ENCODE measurements at regions not wholly inside any gene's neighbourhood (a gene's known extent, or its start where the extent isn't known, plus 50 kb on each side); places are given as distances from the start of the nearest gene placed in this dataset.

- TF ChIP-seq POLR2A (IDR thresholded peaks at IDR 0.05; ENCODE audit: low read depth, low read length) = no peak
- FAIRE-seq = no peak
- DNase-seq (ENCODE audit: insufficient read length, low spot score) = no peak
Observed at GRCh38 chr3:111418391-111418790, 123.6 kb upstream of the CD96 start.

- FAIRE-seq (no peak), DNase-seq (ENCODE audit: insufficient read length, low spot score) (no peak)
- TF ChIP-seq POLR2A (IDR thresholded peaks at IDR 0.05; ENCODE audit: low read depth, low read length) = no peak
Observed at GRCh38 chr3:111428301-111428700, 113.7 kb upstream of the CD96 start.

DNA sequence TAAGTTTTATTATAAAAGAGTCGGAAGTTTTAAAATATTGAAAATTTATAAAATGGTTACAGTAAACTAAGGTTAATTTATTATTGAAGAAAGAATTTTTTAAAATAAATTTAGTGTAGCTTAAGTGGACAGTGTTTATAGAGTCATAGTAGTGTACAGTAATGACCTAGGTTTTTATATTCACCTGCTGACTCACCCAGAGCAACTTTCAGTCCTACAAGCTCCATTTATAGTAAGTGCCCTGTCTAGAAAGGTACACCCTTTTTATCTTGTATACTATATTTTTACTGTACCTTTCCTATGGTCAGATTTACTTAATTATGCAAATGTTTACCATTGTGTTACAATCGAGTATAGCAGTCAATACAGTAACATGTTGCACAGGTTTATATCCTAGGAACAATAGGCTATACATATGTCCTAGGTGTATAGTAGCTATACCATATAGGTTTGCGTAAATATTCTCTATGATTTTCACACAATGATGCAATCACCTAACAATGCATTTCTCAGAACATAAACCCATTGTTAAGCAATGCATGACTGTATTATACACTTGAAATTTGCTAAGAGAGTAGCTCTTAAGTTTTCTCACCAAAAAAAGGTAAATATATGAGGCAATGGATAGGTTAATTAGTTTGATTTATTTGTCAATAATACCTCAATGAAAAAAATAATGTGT, 106.9 kb upstream of the CD96 start:
- TF ChIP-seq POLR2A (IDR thresholded peaks at IDR 0.05; ENCODE audit: low read depth, low read length) = no peak
- no peak for DNase-seq (ENCODE audit: insufficient read length, low spot score)
- FAIRE-seq = no peak

DNA sequence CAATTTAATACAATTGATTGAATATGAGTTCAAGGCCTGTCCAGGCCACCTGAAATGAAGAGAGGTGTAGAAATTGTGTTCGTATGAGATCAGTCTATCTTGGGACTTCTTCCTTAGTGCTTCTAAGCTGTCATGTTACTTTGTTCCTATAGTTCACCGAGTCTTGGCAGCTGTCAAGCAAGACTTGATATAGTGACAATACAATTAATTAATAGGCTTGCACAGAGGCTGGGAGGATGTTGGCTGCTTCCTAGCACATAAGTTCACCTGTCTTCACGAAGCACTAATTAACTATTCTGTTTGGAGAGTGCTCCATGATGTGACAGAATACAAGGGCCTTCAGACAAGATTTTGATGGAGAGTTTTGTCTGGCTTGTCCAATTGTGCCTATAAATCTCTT, 103.7 kb upstream of the CD96 start:
- FAIRE-seq = no peak
- no peak for TF ChIP-seq POLR2A (IDR thresholded peaks at IDR 0.05; ENCODE audit: low read depth, low read length)
- DNase-seq (ENCODE audit: insufficient read length, low spot score) = no peak

- DNase-seq (ENCODE audit: insufficient read length, low spot score) (no peak), FAIRE-seq (no peak)
- no peak for TF ChIP-seq POLR2A (IDR thresholded peaks at IDR 0.05; ENCODE audit: low read depth, low read length)
Observed at GRCh38 chr3:111454551-111454950, 87.4 kb upstream of the CD96 start.

DNA sequence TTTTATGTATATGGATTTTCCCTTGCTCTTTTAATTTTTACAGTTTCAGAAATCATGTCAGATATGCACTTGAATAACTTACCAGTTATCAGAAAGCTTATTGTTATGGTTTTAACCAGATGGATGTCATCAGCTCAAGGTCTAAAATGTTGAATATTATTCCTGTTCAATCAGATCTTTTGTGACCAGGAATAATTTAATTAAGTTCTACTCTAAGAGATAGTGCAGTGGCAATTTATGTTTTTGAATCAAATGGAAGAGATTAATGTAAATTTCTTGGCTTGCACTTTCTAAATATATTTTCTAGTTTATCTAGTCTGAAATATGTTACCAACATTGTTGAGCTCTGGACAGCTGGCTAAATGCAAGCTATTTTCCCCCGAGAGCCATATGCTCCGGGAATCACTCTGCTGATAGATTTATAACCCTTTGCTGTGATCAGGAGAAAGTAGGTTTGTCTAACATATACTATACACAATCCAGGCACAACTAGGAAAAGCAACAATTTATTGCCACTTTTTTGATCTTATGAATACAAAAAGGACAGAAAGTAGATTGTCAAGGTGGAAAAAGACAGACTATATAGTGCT, 76.8 kb upstream of the CD96 start:
- no peak for TF ChIP-seq POLR2A (IDR thresholded peaks at IDR 0.05; ENCODE audit: low read depth, low read length)
- DNase-seq (ENCODE audit: insufficient read length, low spot score) (no peak), FAIRE-seq (no peak)

- TF ChIP-seq POLR2A (IDR thresholded peaks at IDR 0.05; ENCODE audit: low read depth, low read length) = no peak
- no peak for DNase-seq (ENCODE audit: insufficient read length, low spot score)
- no peak for FAIRE-seq
Observed at GRCh38 chr3:111470032-111470431, 72.0 kb upstream of the CD96 start.

- FAIRE-seq (no peak), DNase-seq (ENCODE audit: insufficient read length, low spot score) (no peak)
- no peak for TF ChIP-seq POLR2A (IDR thresholded peaks at IDR 0.05; ENCODE audit: low read depth, low read length)
Observed at GRCh38 chr3:111471831-111472230, 70.2 kb upstream of the CD96 start.

- DNase-seq (ENCODE audit: insufficient read length, low spot score) (no peak), FAIRE-seq (no peak)
- TF ChIP-seq POLR2A (IDR thresholded peaks at IDR 0.05; ENCODE audit: low read depth, low read length) = no peak
Observed at GRCh38 chr3:111472556-111472955, 69.4 kb upstream of the CD96 start.

GRCh38 chr3:111473550-111473949, 68.4 kb upstream of the CD96 start:
- DNase-seq (ENCODE audit: insufficient read length, low spot score) = peak; percentile 9
- no peak for FAIRE-seq
- TF ChIP-seq POLR2A (IDR thresholded peaks at IDR 0.05; ENCODE audit: low read depth, low read length) = no peak

- no peak for TF ChIP-seq POLR2A (IDR thresholded peaks at IDR 0.05; ENCODE audit: low read depth, low read length)
- DNase-seq (ENCODE audit: insufficient read length, low spot score) (no peak), FAIRE-seq (no peak)
Observed at GRCh38 chr3:111476701-111477100, 65.3 kb upstream of the CD96 start.

DNA sequence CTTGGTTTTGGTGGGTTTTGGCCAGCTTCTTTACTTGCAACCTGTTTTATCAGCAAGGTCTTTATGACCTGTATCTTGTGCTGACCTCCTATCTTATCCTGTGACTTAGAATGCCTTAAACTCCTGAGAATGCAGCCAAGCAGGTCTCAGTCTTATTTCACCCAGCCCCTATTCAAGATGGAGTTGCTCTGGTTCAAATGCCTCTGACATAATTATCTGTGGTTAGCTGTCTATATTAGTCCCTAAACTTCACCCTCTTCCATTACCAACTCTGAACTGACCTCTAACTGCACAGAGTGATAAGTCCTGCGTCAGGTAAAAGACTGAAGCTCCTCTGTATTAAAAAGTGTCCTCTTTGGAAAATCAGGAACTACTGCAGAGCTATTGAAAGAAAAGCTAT, 61.9 kb upstream of the CD96 start:
- no peak for TF ChIP-seq POLR2A (IDR thresholded peaks at IDR 0.05; ENCODE audit: low read depth, low read length)
- FAIRE-seq (no peak), DNase-seq (ENCODE audit: insufficient read length, low spot score) (no peak)

DNA sequence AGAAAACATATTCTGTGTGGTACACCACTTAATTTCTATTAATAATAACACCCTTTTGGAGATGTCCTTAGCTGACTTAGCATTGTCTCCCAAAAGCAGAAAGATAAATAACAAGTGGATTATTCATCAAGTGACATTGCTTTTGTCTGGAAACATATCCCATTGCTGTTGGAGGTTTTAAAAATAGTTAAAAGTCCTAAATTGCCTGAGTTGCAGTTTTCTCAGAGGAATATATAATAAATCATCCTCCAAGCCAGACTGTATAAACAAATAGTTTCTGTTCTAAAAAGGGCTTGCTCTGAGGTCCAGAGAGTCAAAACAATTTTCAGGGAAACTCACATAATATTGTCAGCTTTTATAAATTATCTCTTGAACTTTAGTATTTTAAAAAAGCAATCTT, 60.4 kb upstream of the CD96 start:
- no peak for FAIRE-seq
- no peak for DNase-seq (ENCODE audit: insufficient read length, low spot score)
- TF ChIP-seq POLR2A (IDR thresholded peaks at IDR 0.05; ENCODE audit: low read depth, low read length) = no peak

DNA sequence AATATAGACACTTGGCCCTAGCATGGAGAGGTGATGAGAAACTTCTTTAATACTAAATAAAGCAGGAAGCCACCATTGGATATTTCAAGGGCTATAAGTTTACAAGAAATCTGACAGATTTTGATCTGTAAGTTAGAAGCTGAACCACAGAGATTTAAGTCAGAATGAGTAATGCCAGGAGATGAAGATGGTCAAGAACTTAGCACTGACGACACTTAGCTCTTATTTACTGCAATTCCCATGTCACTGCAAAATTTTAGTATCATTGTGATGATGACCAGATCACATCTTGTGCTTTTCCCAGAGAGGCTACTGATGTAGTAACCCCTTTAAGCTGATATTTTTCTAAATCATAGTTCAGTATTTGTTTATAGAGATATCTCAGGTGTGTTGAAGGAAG, 59.4 kb upstream of the CD96 start:
- FAIRE-seq = no peak
- no peak for TF ChIP-seq POLR2A (IDR thresholded peaks at IDR 0.05; ENCODE audit: low read depth, low read length)

DNA sequence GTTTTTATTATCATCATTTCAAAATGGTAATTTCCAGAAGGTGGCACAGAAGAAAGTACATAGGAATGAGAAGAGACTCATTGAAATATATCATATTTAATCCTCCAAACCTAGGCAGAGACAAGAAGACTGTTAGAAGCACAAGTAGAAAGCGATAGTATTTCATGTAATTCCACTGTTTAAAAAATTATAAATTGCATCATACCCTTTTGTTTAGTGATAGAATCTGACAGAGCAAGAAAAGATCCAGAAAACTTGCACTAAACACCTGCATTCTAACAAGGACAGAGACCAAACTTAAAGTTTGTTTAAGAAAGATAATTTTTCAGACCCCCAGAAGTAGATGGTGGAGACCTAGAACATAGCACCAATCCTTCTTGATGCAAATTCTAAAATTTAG, 56.9 kb upstream of the CD96 start:
- DNase-seq (ENCODE audit: insufficient read length, low spot score) (no peak), FAIRE-seq (no peak)
- TF ChIP-seq POLR2A (IDR thresholded peaks at IDR 0.05; ENCODE audit: low read depth, low read length) = no peak

More for the DNA sequence above, 59.4 kb upstream of the CD96 start:
- no peak for DNase-seq (ENCODE audit: insufficient read length, low spot score)
